Kidney (tissue), 13 donors: ENCODE measurements at regions not wholly inside any gene's neighbourhood (a gene's known extent, or its start where the extent isn't known, plus 50 kb on each side); places are given as distances from the start of the nearest gene placed in this dataset.
A peak's percentile ranks its signal among the peaks of the same experiment; 100 is the strongest.

Source experiments
- DNase-seq, 5 donors: peaks; one replicate each; pipeline ENCODE4 v3.0.0-alpha.2; 2013 to 2020
- FAIRE-seq: peaks from 2 replicates; lab custom pipeline; 2012; peaks lifted over from hg19 to GRCh38; lab: Jason Lieb, UNC
- H3K27ac ChIP-seq, 2 donors: one replicate each; pipeline ENCODE4 v1.7.0; 2013; ENCODE audit warnings: low read depth in 2 of 2, low read length in 2 of 2, inconsistent platforms in 1 of 2
- H3K27me3 ChIP-seq: one replicate; pipeline ENCODE4 v1.7.1; 2013; ENCODE audit warnings: low read length, inconsistent platforms; ENCODE audit not compliant: control insufficient read depth, insufficient read depth
- H3K36me3 ChIP-seq, 3 donors: one replicate each; pipeline versions ENCODE4 v1.7.0 to v1.7.1; 2013; ENCODE audit warnings: low read length in 3 of 3, control low read depth in 1 of 3, inconsistent platforms in 1 of 3; ENCODE audit not compliant: insufficient read depth in 3 of 3, control insufficient read depth in 2 of 3
- H3K4me1 ChIP-seq, 3 donors: one replicate each; pipeline versions ENCODE4 v1.7.0 to v1.7.1; 2013; ENCODE audit warnings: low read length in 3 of 3, inconsistent platforms in 1 of 3, low read depth in 1 of 3; ENCODE audit not compliant: control insufficient read depth in 2 of 3, insufficient read depth in 2 of 3
- H3K4me3 ChIP-seq, 3 donors: one replicate each; pipeline versions ENCODE4 v1.7.0 to v1.8.1; 2013; ENCODE audit warnings: low read length in 3 of 3, control low read depth in 1 of 3, inconsistent platforms in 1 of 3
- H3K9ac ChIP-seq, 3 donors: one replicate each; pipeline versions ENCODE4 v1.7.0 to v1.7.1; 2013; ENCODE audit warnings: low read length in 3 of 3, control low read depth in 1 of 3, inconsistent platforms in 1 of 3
- H3K9me3 ChIP-seq, 3 donors: one replicate each; pipeline versions ENCODE4 v1.7.0 to v1.7.1; 2013; ENCODE audit warnings: low read length in 3 of 3, control low read depth in 1 of 3, inconsistent platforms in 1 of 3; ENCODE audit not compliant: control insufficient read depth in 2 of 3, insufficient read depth in 1 of 3
- intact Hi-C: fragments of 100-400 bp; cut with DNase I; formaldehyde crosslinking; loops from one replicate; pipeline ENCODE4 v1.11.1; 2022
- TF ChIP-seq, protein P1 (sequence below): IDR thresholded peaks from 3 replicates; pipeline ENCODE4 v1.5.1; 2012; ENCODE audit warnings: mild to moderate bottlenecking, moderate library complexity, borderline replicate concordance; ENCODE audit not compliant: insufficient read depth; ENCODE audit errors: extremely low read depth
- donor health status: control.
- donor health status: control.
- donor health status: control.
- donor health status: control.
- donor health status: control.
- donor health status: DM: yes; HTN: yes; CAD: no.
- donor health status: Normal renal cell carcinoma (clear cell type).

DNA sequence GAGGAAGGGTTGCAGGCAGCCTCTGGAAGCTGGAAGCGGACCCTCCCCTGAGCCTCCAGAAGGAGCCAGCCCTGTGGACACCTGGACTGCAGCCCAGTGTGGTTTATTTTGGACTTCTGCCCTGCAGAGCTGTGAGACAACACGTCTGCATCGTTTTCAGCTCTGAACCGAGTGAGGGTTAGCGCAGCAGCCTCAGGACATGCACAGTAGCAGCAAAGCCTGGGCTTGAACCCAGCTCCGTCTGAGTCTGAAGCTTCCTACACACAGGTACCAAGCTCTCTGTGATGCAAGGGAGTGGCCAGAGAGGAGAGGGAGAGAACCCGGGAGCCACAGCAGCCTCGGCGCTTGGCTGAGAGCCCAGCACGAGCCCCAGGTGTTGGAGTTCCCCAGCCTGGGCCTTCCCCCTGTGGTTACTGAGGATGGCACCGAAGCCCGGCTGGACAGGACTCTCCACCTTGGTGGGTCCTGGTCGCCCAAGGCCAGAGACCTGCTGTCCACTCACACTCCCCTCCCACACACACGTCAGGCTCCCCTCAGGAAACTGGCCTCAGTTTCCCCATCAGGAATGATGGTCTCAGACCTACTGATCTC is 128.2 kb downstream of the OLFM1 start:
- TF ChIP-seq, protein P1, sequence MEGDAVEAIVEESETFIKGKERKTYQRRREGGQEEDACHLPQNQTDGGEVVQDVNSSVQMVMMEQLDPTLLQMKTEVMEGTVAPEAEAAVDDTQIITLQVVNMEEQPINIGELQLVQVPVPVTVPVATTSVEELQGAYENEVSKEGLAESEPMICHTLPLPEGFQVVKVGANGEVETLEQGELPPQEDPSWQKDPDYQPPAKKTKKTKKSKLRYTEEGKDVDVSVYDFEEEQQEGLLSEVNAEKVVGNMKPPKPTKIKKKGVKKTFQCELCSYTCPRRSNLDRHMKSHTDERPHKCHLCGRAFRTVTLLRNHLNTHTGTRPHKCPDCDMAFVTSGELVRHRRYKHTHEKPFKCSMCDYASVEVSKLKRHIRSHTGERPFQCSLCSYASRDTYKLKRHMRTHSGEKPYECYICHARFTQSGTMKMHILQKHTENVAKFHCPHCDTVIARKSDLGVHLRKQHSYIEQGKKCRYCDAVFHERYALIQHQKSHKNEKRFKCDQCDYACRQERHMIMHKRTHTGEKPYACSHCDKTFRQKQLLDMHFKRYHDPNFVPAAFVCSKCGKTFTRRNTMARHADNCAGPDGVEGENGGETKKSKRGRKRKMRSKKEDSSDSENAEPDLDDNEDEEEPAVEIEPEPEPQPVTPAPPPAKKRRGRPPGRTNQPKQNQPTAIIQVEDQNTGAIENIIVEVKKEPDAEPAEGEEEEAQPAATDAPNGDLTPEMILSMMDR = no peak
- H3K9me3 ChIP-seq = peaks cover 0 to 2% (median 0%) of the 10 kb centered on the region in 3 donors
- no peaks in the 10 kb centered on the region for H3K27me3 ChIP-seq
- FAIRE-seq (no peak), DNase-seq (peak; percentile 38 to 83 (median 56))
- H3K4me1 ChIP-seq = no peaks in the 10 kb centered on the region
- intact Hi-C loops = no loop called here
- no peak overlapping the region for H3K9ac ChIP-seq
- no peaks in the 10 kb centered on the region for H3K36me3 ChIP-seq
- no peak overlapping the region for H3K27ac ChIP-seq
- H3K4me3 ChIP-seq = no peak overlapping the region

DNA sequence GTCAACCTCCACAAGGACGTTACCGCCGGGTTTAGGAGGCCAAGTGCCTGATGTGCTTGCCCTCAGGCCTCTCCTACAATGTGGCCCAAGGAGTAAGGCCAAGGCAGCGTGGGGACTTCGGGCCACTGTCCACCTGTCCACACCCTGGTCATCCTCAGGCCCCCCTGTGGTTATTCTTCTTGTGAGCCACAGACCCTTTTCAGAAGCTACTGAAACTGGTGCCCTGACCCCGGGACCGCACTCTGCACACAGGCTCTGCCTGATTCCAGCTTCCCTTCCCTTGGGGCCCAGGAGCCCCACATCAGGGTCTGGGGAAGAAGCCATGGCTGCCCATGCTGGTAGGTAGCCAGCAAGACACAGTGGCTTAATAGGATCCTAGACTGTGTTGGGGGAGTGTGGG is 128.8 kb downstream of the OLFM1 start:
- no peak overlapping the region for H3K9ac ChIP-seq
- intact Hi-C loops = no loop called here
- no peaks in the 10 kb centered on the region for H3K36me3 ChIP-seq
- no peak overlapping the region for H3K27ac ChIP-seq
- H3K9me3 ChIP-seq = no peaks in the 10 kb centered on the region
- no peak overlapping the region for H3K4me3 ChIP-seq
- H3K4me1 ChIP-seq = no peaks in the 10 kb centered on the region
- DNase-seq (peak in 2 of 5 donors; percentile 24 to 37), FAIRE-seq (no peak)
- no peaks in the 10 kb centered on the region for H3K27me3 ChIP-seq
- TF ChIP-seq, protein P1 = no peak

DNA sequence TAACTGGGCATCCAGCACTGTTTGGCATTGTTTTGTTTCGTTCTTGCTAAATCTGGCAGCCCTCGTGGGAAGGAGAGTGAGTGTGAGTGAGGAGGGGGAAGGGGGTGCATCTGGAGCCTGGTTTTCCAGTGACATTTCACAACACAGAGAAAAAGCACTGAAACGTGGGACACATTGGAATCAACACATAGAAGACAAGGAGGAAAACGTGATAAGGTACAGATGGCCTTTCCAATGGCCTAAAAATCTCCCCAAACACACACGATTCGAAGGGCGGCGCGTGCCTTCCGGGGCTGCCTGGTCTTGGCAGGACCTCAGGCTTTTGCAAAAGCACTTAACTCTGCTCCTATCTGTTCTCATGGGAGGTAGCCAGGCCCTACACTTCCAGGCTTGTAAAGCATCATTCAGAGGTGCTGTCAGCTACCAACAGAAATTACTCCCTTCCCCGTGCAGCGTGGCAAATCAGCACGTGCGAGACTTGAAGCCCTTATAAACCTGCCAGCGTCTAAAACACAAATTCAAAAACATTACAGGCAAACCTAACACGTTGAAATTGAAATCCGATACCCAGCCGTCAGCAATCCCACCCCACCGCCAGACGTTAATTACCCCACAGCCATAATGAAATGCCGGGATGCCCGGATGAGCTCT is 129.4 kb downstream of the OLFM1 start:
- Histone ChIP-seq H3K9ac (no peak overlapping the region), H3K4me1 (no peaks in the 10 kb centered on the region), H3K36me3 (no peaks in the 10 kb centered on the region), H3K27ac (no peak overlapping the region), H3K4me3 (no peak overlapping the region), H3K9me3 (no peaks in the 10 kb centered on the region), H3K27me3 (no peaks in the 10 kb centered on the region)
- TF ChIP-seq, protein P1 = no peak
- intact Hi-C loops = no loop called here
- no peak for FAIRE-seq
- DNase-seq = peak; percentile 38 to 57 (median 50)
